Central memory CD8-positive, alpha-beta T cell (primary cell): ENCODE measurements at regions not wholly inside any gene's neighbourhood (a gene's known extent, or its start where the extent isn't known, plus 50 kb on each side); places are given as distances from the start of the nearest gene placed in this dataset.
"Not testable (repeated sequence)": the region's sequence is repeated elsewhere in the genome, so short reads cannot be mapped to it uniquely, and the experiment has no call there.

Source experiments
- ATAC-seq: fragments of 150-1000 bp; cut with Tn5 transposase; replicated peaks from 2 replicates; pipeline ENCODE4 v1.10.0; 2022; ENCODE audit warnings: mild to moderate bottlenecking, moderate FRiP score, moderate number of reproducible peaks; ENCODE audit not compliant: poor library complexity, severe bottlenecking; ENCODE audit errors: extremely low read depth
- DNase-seq, 2 donors: peaks; one replicate each; pipeline ENCODE4 v3.0.0; 2021; ENCODE audit warnings: low spot score in 2 of 2
- H3K27ac Mint-ChIP-seq: one replicate; pipeline ENCODE4 v1.8.0; 2022; ENCODE audit warnings: low read depth, mild to moderate bottlenecking, moderate library complexity, mixed read lengths
- H3K27me3 Mint-ChIP-seq: one replicate; pipeline ENCODE4 v1.8.0; 2022; ENCODE audit warnings: mixed read lengths
- H3K36me3 Mint-ChIP-seq: one replicate; pipeline ENCODE4 v1.8.0; 2022; ENCODE audit warnings: mild to moderate bottlenecking, moderate library complexity, mixed read lengths; ENCODE audit not compliant: insufficient read depth
- H3K4me1 Mint-ChIP-seq: one replicate; pipeline ENCODE4 v1.8.0; 2022; ENCODE audit warnings: mixed read lengths
- H3K4me3 Mint-ChIP-seq: one replicate; pipeline ENCODE4 v1.8.0; 2022; ENCODE audit warnings: mild to moderate bottlenecking, moderate library complexity, mixed read lengths
- H3K9me3 Mint-ChIP-seq: one replicate; pipeline ENCODE4 v1.8.0; 2022; ENCODE audit warnings: mixed read lengths

DNA sequence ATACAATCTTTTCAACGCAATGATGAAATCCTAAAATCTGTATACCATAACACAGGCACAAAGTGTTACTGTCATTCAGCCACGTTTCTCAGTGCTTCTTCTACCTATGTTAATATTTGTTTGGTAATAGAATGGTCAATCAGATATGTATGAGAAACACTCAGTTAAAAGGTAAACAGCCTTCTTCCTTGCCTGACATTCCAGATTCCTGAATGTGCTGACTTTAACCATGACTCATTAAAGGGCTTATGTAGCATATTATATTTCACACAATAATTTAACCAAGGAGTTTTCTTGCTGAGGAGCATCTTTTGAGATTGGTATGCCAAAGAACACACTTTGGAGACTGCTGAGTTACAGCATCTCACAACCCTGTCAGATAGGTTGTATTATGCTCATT is 187.6 kb downstream of the CETN3 start:
- DNase-seq, result no peak
- Mint-ChIP-seq H3K9me3 (no peaks in the 10 kb centered on the region), H3K4me3 (no peak overlapping the region), H3K4me1 (no peaks in the 10 kb centered on the region), H3K27ac (no peak overlapping the region), H3K36me3 (no peaks in the 10 kb centered on the region), H3K27me3 (no peaks in the 10 kb centered on the region)
- no peak for ATAC-seq

DNA sequence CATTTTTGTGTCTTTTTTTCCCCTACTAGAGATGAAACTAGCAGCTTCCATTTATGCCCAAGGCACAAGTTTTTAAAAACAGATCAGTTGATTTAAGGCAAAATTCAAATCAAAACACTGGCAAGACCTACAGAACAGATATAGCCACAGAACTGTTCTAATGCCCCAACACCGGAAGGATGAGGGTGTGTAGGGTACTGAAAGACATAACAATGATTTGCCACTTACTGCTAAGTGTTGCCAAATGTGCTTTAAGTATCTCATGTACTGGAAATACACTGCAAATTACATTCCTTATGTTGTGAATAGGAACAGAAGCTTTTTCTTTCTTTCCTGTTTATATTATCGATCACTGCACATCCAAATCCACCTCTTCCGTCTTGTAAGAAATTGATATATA is 189.0 kb downstream of the CETN3 start:
- ATAC-seq (no peak), DNase-seq (no peak)
- H3K27ac Mint-ChIP-seq, result no peak overlapping the region
- H3K4me1 Mint-ChIP-seq, result no peaks in the 10 kb centered on the region
- H3K27me3 Mint-ChIP-seq, result no peaks in the 10 kb centered on the region
- no peaks in the 10 kb centered on the region for H3K36me3 Mint-ChIP-seq
- no peaks in the 10 kb centered on the region for H3K9me3 Mint-ChIP-seq
- no peak overlapping the region for H3K4me3 Mint-ChIP-seq

DNA sequence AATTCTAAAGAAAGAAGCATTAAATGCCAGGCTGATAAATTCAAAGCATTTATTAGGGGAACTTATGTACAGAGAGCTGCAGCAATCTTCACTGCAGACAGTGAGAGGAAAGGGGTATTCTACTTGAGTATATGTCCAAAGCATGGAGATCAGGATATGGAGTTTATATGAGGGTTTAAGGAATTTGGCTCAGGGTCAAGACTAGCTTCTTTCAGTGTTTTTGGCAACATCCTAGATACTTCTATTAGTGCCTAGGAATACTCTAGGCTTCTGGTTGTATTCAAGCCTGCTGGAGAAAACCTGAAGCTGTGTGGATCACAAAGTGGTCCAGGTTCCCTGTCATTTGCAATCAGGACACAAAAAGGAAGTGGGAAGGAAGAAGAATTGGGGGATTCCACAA is 194.6 kb downstream of the CETN3 start:
- H3K36me3 Mint-ChIP-seq, result no peaks in the 10 kb centered on the region
- no peaks in the 10 kb centered on the region for H3K27me3 Mint-ChIP-seq
- ATAC-seq, result no peak
- DNase-seq, result no peak
- H3K27ac Mint-ChIP-seq, result no peak overlapping the region
- no peak overlapping the region for H3K4me3 Mint-ChIP-seq
- H3K4me1 Mint-ChIP-seq, result no peaks in the 10 kb centered on the region
- H3K9me3 Mint-ChIP-seq, result no peaks in the 10 kb centered on the region

DNA sequence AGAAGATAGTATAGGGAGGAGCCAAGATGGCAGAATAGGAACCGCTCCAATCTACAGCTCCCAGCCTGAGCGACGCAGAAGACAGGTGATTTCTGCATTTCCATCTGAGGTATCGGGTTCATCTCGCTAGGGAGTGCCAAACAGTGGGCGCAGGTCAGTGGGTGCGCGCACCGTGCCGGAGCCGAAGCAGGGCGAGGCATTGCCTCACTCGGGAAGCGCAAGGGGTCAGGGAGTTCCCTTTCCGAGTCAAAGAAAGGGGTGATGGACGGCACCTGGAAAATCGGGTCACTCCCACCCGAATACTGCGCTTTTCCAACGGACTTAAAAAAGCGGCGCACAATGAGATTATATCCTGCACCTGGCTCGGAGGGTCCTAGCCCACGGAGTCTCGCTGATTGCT is 201.2 kb downstream of the CETN3 start:
- H3K9me3 Mint-ChIP-seq, H3K36me3 Mint-ChIP-seq, H3K4me3 Mint-ChIP-seq, H3K27ac Mint-ChIP-seq, ATAC-seq, H3K27me3 Mint-ChIP-seq, DNase-seq, H3K4me1 Mint-ChIP-seq: not testable (repeated sequence)

DNA sequence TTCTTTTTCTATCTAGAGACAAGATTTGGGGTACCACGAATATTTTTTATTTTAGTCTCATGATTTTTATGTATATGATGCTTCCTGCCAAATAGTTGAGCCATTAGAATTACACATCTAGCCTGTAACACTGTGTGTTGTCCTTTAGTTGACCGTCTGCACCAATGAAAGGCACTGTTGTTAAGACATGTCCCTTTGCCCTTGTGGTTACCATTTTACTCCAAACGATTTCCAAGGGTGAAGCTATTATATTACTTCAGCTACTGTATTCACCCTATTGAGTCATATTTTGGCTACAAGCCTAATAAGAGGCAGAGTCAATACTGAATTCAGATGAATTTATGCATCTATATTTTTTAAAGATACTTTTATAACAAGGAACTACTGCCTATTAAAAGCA is 207.6 kb downstream of the CETN3 start:
- no peak overlapping the region for H3K4me3 Mint-ChIP-seq
- DNase-seq, result no peak
- no peaks in the 10 kb centered on the region for H3K36me3 Mint-ChIP-seq
- H3K27me3 Mint-ChIP-seq, result no peaks in the 10 kb centered on the region
- no peak overlapping the region for H3K27ac Mint-ChIP-seq
- no peaks in the 10 kb centered on the region for H3K4me1 Mint-ChIP-seq
- ATAC-seq, result no peak
- H3K9me3 Mint-ChIP-seq, result no peaks in the 10 kb centered on the region

DNA sequence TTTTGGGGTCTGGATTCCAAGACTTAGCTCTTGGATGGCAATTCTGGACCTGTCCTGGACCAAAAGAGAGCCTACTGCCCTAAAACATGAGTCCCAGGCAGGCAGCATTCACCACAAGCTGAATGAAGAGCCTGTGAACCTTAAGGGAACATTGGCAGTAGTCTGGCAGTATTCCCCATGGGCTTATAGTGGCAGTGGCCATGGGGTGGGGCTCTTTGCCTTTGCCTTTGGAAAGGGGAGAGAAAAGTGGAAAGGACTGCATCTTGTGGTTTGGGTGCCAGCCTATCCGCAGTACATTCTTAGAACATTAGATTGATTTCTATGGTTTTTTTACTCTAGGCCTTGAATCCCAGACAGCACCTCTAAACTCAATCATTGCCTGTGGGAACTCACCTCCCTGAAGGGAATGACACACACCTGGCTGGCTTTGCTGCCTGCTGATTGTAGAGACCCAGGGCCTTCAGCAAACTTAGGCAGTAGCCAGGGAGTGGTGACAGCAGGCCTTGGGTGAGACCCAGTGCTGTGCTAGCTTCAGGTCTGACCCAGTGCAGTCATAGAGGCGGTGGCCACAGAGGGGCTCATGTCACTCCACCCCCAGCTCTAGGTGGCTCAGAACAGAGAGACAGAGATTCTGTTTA is 216.3 kb downstream of the CETN3 start:
- no peak for ATAC-seq
- DNase-seq, result no peak
- Mint-ChIP-seq H3K27ac (no peak overlapping the region), H3K27me3 (no peaks in the 10 kb centered on the region), H3K4me1 (no peaks in the 10 kb centered on the region), H3K4me3 (no peak overlapping the region), H3K9me3 (peaks cover 6% of the 10 kb centered on the region), H3K36me3 (no peaks in the 10 kb centered on the region)

DNA sequence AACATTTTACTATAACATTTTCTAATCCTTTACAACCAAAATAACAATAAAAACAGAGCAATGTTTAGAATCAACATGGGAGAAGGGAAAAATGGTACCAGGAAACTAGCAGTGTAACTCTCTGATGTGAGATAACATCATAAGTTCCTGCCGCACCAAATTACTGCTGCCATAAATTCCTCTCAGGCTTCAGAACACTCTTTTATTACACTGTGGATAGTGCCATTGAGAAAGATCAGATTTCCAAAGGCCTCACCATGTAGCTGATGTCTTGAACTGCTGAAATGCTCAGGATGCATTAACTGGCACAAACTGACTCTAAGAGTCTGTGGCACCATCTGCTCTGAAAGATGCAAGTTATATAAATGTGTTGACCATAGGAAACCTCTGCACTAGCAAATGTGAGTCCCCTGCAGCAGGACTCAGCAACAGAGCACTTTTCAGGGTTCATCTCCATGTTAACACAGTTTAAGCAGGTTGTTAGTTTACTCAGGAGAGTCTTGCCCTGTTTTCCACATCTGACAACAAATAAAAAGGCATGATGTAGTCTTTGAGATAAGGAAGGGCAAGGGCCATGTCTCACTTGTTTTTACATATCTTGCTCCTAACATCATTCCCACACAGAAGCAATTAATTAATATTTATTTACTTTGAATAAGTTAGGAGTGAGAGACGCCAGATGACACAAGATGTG is 218.1 kb downstream of the CETN3 start:
- Mint-ChIP-seq H3K9me3 (peaks cover 6% of the 10 kb centered on the region), H3K4me1 (no peaks in the 10 kb centered on the region), H3K27ac (no peak overlapping the region), H3K27me3 (no peaks in the 10 kb centered on the region), H3K36me3 (no peaks in the 10 kb centered on the region), H3K4me3 (no peak overlapping the region)
- ATAC-seq, result no peak
- no peak for DNase-seq

DNA sequence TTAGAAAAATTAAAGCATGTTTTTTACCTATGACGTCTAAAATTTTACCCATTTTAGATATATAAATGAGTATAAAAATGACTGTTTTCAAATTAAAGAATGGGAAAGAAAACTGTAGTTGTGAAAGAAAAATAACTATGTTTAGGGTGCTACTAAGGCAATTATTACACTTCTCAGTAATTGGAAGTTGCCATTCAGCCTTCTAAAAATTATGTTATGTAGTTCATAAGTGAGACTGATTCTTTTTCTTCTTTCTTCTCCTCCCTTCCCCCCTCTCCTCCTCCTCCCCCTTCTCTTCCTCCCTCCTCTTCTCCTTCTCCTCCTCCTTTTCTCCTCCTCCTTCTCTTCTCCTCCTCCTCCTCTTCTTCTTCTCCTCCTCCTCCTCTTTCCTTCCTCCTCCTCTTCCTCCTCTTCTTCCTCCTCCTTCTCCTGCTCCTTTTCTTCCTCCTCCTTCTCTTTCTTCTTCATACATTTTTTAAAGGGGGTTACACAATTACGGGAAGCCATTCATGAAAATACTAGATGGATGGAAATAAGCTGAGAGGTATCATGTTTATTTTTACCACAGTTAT is 223.6 kb downstream of the CETN3 start:
- Mint-ChIP-seq H3K27ac (no peak overlapping the region), H3K36me3 (no peaks in the 10 kb centered on the region), H3K4me1 (no peaks in the 10 kb centered on the region), H3K9me3 (peaks cover 5% of the 10 kb centered on the region), H3K27me3 (no peaks in the 10 kb centered on the region), H3K4me3 (no peak overlapping the region)
- ATAC-seq, result no peak
- no peak for DNase-seq

DNA sequence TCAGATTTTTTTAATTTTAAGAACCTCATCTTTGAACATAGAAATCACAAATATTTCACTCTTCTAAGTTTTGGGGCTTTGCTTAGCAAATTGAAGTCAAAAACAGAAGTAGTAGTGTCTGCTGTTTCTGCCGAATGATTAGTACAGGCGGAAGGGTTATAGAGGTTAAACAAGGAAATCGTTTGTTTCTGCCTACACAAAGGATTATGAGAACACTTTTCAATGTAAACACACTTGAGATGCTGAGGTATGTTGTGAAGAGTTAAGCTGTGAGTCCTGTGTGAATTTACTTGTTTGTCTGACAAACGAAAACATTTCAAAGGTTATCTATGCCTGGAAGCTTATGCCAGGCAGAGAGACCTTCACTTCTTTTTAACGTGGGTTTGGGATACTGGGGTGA is 224.8 kb downstream of the CETN3 start:
- Mint-ChIP-seq H3K4me1 (no peaks in the 10 kb centered on the region), H3K27ac (no peak overlapping the region), H3K4me3 (no peak overlapping the region), H3K9me3 (peaks cover 6% of the 10 kb centered on the region), H3K27me3 (no peaks in the 10 kb centered on the region), H3K36me3 (no peaks in the 10 kb centered on the region)
- ATAC-seq, result no peak
- no peak for DNase-seq

DNA sequence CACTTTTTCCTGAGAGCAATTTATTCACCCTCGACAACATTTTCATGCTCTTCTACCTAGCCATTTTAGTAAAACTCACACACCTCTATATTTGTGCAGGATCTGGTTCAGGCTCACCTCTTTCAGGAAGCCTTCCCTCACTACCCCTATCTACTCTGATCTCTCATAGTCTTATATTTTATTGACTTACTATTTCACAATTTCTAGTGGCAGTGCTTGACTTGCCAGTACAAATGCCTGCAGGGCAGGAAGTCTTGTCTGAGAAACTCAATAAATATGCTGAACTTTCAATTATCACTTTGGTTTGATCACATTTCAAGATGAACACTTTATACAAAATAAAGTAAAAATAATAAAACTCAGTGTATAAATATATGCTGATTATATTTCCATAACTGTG is 226.8 kb downstream of the CETN3 start:
- H3K9me3 Mint-ChIP-seq, result peaks cover 10% of the 10 kb centered on the region
- H3K27ac Mint-ChIP-seq, result no peak overlapping the region
- H3K4me3 Mint-ChIP-seq, result no peak overlapping the region
- H3K36me3 Mint-ChIP-seq, result no peaks in the 10 kb centered on the region
- H3K4me1 Mint-ChIP-seq, result no peaks in the 10 kb centered on the region
- no peaks in the 10 kb centered on the region for H3K27me3 Mint-ChIP-seq
- DNase-seq (no peak), ATAC-seq (no peak)

DNA sequence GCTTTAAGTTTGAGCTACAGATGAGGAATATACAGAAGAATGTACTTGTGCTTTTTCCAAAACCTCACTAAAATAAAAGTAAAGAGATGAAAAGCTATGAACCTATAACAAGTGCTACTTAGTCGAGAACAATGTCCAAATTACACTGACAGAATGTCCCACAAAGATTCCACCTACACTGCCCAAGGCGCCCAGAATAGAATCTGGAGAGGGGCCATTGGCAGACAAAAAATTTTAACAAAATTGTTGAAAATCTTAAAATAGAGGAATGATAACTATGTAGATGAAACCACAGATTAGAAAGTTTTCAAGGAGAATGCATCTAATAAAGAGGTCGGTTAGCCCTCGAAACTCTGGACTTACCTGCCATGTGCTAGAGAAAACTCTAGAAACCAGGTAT is 235.3 kb downstream of the CETN3 start:
- no peak overlapping the region for H3K27ac Mint-ChIP-seq
- DNase-seq (no peak), ATAC-seq (no peak)
- H3K9me3 Mint-ChIP-seq, result peaks cover 6% of the 10 kb centered on the region
- no peak overlapping the region for H3K4me3 Mint-ChIP-seq
- H3K36me3 Mint-ChIP-seq, result no peaks in the 10 kb centered on the region
- H3K27me3 Mint-ChIP-seq, result no peaks in the 10 kb centered on the region
- no peaks in the 10 kb centered on the region for H3K4me1 Mint-ChIP-seq

DNA sequence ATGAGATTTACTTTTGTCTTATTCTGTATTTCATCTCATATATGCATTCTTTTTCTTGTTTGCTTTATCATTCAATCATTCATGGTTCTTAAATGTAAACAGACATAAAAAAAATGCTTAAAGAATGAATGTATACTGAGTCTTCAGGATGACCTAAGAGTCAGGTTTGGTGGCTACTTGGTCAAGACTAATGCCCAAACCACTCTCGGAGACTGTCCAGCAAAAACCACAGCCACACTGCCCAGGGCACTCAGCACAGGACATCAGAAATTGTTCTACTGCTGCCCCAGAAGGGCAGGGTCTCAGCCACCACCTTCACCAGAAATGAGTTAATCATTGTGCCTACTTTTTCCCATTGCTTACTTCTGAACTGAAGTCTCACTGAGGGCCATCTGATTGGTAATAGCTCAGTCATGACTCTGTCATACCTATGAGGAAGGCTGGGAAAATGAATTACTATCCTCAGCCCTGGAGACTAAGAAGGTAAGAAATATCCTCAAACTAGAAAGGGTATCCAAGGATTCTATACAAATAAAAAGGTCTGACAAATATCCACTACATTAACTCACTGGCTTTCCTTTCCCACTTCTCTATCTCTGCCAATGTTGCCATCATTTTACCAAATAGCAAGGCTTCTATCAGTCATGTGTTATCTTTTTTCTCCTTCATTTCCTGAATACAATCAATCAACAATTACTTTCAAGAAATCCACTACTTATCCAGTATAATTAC is 236.1 kb downstream of the CETN3 start:
- Mint-ChIP-seq H3K27ac (no peak overlapping the region), H3K27me3 (no peaks in the 10 kb centered on the region), H3K4me3 (no peak overlapping the region), H3K9me3 (peaks cover 6% of the 10 kb centered on the region), H3K4me1 (no peaks in the 10 kb centered on the region), H3K36me3 (no peaks in the 10 kb centered on the region)
- no peak for ATAC-seq
- no peak for DNase-seq

DNA sequence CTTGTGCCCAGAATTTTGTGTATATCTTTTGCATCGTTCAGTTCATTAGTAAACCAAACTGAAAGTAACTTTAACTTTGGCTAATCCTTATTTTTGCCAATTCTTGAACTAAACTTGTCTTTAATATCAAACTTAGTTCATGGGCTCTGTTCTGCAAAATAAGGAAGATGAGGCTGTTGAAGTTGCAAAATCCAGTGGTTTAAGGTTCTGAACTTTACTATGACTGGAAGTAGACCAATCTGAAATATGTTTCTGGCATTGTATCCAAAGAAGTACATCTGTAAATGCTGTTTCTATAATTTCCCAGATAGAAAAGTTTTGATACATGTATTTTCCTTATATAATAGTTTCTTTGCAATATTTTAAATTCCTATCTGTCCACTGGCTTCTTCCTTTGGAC is 238.1 kb downstream of the CETN3 start:
- DNase-seq (no peak), ATAC-seq (no peak)
- Mint-ChIP-seq H3K36me3 (no peaks in the 10 kb centered on the region), H3K27ac (no peak overlapping the region), H3K27me3 (no peaks in the 10 kb centered on the region), H3K9me3 (peaks cover 2% of the 10 kb centered on the region), H3K4me1 (no peaks in the 10 kb centered on the region), H3K4me3 (no peak overlapping the region)
